Mammary epithelial cell (primary cell): ENCODE measurements at regions not wholly inside any gene's neighbourhood (a gene's known extent, or its start where the extent isn't known, plus 50 kb on each side); places are given as distances from the start of the nearest gene placed in this dataset.

Experiments used
- CTCF ChIP-seq, 2 donors: IDR thresholded peaks in 1 of 2; conservative IDR thresholded peaks in 1 of 2; 2 replicates each; pipeline ENCODE4 v1.5.1; 2011 to 2012; ENCODE audit warnings: inconsistent platforms in 2 of 2, low read length in 2 of 2, mild to moderate bottlenecking in 2 of 2, control low read depth in 1 of 2, low read depth in 1 of 2; ENCODE audit not compliant: insufficient read depth in 1 of 2; ENCODE audit errors: extremely low read depth in 1 of 2
- EZH2 ChIP-seq: IDR thresholded peaks from 2 replicates; pipeline ENCODE4 v1.6.1; 2012; ENCODE audit warnings: low read length, inconsistent platforms, borderline replicate concordance

- TF ChIP-seq EZH2, result no peak
- no peak for TF ChIP-seq CTCF (conservative IDR thresholded peaks at IDR 0.05 in 1 of 2, IDR thresholded peaks at IDR 0.05 in 1 of 2; ENCODE audit: extremely low read depth in 1 of 2, insufficient read depth in 1 of 2, low read depth in 1 of 2, low read length in 2 of 2)
Measured at GRCh38 chr13:89726690-89727435, 1620.6 kb upstream of the MIR17HG start.
